Eye (tissue), 1 donor: ENCODE measurements at regions not wholly inside any gene's neighbourhood (a gene's known extent, or its start where the extent isn't known, plus 50 kb on each side); places are given as distances from the start of the nearest gene placed in this dataset.
"Not testable (repeated sequence)": the region's sequence is repeated elsewhere in the genome, so short reads cannot be mapped to it uniquely, and the experiment has no call there.

ENCODE experiments used
- DNase-seq: peaks from one replicate; pipeline ENCODE4 v3.0.0-alpha.2; 2015

GRCh38 chr5:124614836-124615385, 131.5 kb downstream of the ZNF608 start:
- no peak for DNase-seq

GRCh38 chr5:124614105-124614504, 132.3 kb downstream of the ZNF608 start:
- DNase-seq = no peak

GRCh38 chr5:124613273-124613953, 133.0 kb downstream of the ZNF608 start:
- DNase-seq = no peak

GRCh38 chr5:124612023-124612422, 134.4 kb downstream of the ZNF608 start:
- no peak for DNase-seq

- DNase-seq = not testable (repeated sequence)
Observed at GRCh38 chr5:124611262-124611661, 135.2 kb downstream of the ZNF608 start.

GRCh38 chr5:124609685-124610084, 136.8 kb downstream of the ZNF608 start:
- DNase-seq = not testable (repeated sequence)

- DNase-seq = no peak
Observed at GRCh38 chr5:124606543-124606942, 139.9 kb downstream of the ZNF608 start.

- no peak for DNase-seq
Observed at GRCh38 chr5:124606093-124606492, 140.3 kb downstream of the ZNF608 start.

- DNase-seq = peak; percentile 90
Observed at GRCh38 chr5:124605541-124605940, 140.9 kb downstream of the ZNF608 start.

- peak; percentile 64 for DNase-seq
Observed at GRCh38 chr5:124604419-124604818, 142.0 kb downstream of the ZNF608 start.

GRCh38 chr5:124602925-124603650, 143.4 kb downstream of the ZNF608 start:
- DNase-seq = no peak

- peak; percentile 69 for DNase-seq
Observed at GRCh38 chr5:124599028-124599973, 147.1 kb downstream of the ZNF608 start.

GRCh38 chr5:124596595-124597421, 149.6 kb downstream of the ZNF608 start:
- no peak for DNase-seq

- DNase-seq = no peak
Observed at GRCh38 chr5:124593952-124594351, 152.5 kb downstream of the ZNF608 start.

GRCh38 chr5:124592891-124593290, 153.5 kb downstream of the ZNF608 start:
- DNase-seq = no peak

GRCh38 chr5:124591583-124591982, 154.9 kb downstream of the ZNF608 start:
- no peak for DNase-seq

GRCh38 chr5:124590686-124591085, 155.8 kb downstream of the ZNF608 start:
- DNase-seq = no peak

GRCh38 chr5:124587280-124587679, 159.2 kb downstream of the ZNF608 start:
- no peak for DNase-seq

GRCh38 chr5:124584991-124585715, 161.3 kb downstream of the ZNF608 start:
- no peak for DNase-seq

GRCh38 chr5:124583469-124584350, 162.7 kb downstream of the ZNF608 start:
- no peak for DNase-seq

- no peak for DNase-seq
Observed at GRCh38 chr5:124582561-124582840, 163.9 kb downstream of the ZNF608 start.
